ENCODE measurements at regions not wholly inside any gene's neighbourhood (a gene's known extent, or its start where the extent isn't known, plus 50 kb on each side); places are given as distances from the start of the nearest gene placed in this dataset.

DNA sequence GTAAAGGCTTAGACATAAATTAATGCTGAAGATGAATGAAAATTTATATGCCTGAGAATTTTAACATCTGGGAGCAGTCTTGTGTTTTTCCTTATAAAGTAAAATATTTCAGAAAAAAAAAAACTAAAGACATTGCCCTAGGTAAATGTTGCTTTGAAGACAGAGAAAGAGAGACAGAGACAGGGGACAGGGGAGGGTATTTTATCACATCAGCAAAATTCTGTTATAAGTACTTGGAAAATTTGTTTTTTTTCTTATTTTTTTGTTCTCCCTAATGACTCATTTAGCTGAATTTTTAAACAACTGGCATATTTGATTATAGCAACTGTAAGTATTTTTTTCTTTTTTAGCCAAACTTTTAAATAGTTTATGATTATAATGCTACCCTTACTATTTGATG lies 1540.6 kb upstream of the GBE1 start:
- no peak overlapping the region for H2AFZ ChIP-seq (ENCODE audit: low read depth, low read length)
- H3K27ac ChIP-seq (ENCODE audit: low read depth, low read length) = no peak overlapping the region
- DNase-seq (ENCODE audit: low read depth) = no peak
- H3K27me3 Mint-ChIP-seq (ENCODE audit: low read depth, unreplicated experiment) = no peaks in the 10 kb centered on the region
- no peaks in the 10 kb centered on the region for H3K36me3 ChIP-seq (ENCODE audit: insufficient read depth, low read length)
- no peak for TF ChIP-seq EZH2 (IDR thresholded peaks at IDR 0.05; ENCODE audit: insufficient read depth, low read length)
- TF ChIP-seq, protein P1, sequence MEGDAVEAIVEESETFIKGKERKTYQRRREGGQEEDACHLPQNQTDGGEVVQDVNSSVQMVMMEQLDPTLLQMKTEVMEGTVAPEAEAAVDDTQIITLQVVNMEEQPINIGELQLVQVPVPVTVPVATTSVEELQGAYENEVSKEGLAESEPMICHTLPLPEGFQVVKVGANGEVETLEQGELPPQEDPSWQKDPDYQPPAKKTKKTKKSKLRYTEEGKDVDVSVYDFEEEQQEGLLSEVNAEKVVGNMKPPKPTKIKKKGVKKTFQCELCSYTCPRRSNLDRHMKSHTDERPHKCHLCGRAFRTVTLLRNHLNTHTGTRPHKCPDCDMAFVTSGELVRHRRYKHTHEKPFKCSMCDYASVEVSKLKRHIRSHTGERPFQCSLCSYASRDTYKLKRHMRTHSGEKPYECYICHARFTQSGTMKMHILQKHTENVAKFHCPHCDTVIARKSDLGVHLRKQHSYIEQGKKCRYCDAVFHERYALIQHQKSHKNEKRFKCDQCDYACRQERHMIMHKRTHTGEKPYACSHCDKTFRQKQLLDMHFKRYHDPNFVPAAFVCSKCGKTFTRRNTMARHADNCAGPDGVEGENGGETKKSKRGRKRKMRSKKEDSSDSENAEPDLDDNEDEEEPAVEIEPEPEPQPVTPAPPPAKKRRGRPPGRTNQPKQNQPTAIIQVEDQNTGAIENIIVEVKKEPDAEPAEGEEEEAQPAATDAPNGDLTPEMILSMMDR (IDR thresholded peaks at IDR 0.05; ENCODE audit: insufficient read depth, low read depth, low read length) = no peak
- H4K20me1 ChIP-seq (ENCODE audit: insufficient read depth, low read length) = no peaks in the 10 kb centered on the region
- no peak overlapping the region for H3K4me3 Mint-ChIP-seq (ENCODE audit: unreplicated experiment)
- H3K36me3 Mint-ChIP-seq (ENCODE audit: low read depth, unreplicated experiment) = no peaks in the 10 kb centered on the region
- H3K27me3 ChIP-seq (ENCODE audit: insufficient read depth, low read length) = no peaks in the 10 kb centered on the region
- H3K4me2 ChIP-seq (ENCODE audit: low read length) = no peak overlapping the region
- no peaks in the 10 kb centered on the region for H3K4me1 Mint-ChIP-seq (ENCODE audit: low read depth, unreplicated experiment)
- no peak overlapping the region for H3K9ac ChIP-seq (ENCODE audit: low read length)
- FAIRE-seq = no peak
- H3K27ac Mint-ChIP-seq (ENCODE audit: unreplicated experiment) = no peak overlapping the region
- H3K4me3 ChIP-seq (ENCODE audit: insufficient read depth, low read depth, low read length) = no peak overlapping the region
- H3K9me3 ChIP-seq (ENCODE audit: insufficient read depth, low read depth, low read length) = no peaks in the 10 kb centered on the region
- H3K79me2 ChIP-seq (ENCODE audit: insufficient read depth, low read length) = no peaks in the 10 kb centered on the region
- peaks cover 2% of the 10 kb centered on the region for H3K9me3 Mint-ChIP-seq (ENCODE audit: unreplicated experiment)
- H3K4me1 ChIP-seq (ENCODE audit: insufficient read depth, low read length) = no peaks in the 10 kb centered on the region

DNA sequence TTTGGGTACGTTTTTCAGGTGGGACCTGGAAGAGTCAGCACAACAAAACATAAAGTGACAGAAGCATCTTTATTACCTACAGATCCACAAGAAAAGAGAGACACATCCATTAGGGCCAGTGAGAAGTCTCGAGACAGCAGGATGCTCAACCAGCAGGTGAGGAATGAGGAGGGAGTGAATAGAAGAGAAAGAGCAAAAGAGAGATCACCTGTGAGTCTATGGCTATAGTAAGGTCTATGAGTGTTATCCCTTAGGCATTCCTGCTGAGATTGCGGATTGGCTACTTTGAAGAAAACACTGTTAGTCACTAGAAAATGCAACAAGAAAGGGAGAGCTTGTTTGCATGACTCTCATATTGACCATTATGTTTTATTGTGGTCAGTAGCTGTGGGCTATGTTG lies 1556.2 kb upstream of the GBE1 start:
- no peak for TF ChIP-seq EZH2 (IDR thresholded peaks at IDR 0.05; ENCODE audit: insufficient read depth, low read length)
- TF ChIP-seq, protein P1 (IDR thresholded peaks at IDR 0.05; ENCODE audit: insufficient read depth, low read depth, low read length) = no peak
- Histone ChIP-seq H3K9me3 (ENCODE audit: insufficient read depth, low read depth, low read length) (no peaks in the 10 kb centered on the region), H3K79me2 (ENCODE audit: insufficient read depth, low read length) (no peaks in the 10 kb centered on the region), H3K4me1 (ENCODE audit: insufficient read depth, low read length) (no peaks in the 10 kb centered on the region), H4K20me1 (ENCODE audit: insufficient read depth, low read length) (no peaks in the 10 kb centered on the region), H3K4me3 (ENCODE audit: insufficient read depth, low read depth, low read length) (no peak overlapping the region), H3K9ac (ENCODE audit: low read length) (no peak overlapping the region), H3K27ac (ENCODE audit: low read depth, low read length) (no peak overlapping the region), H3K36me3 (ENCODE audit: insufficient read depth, low read length) (no peaks in the 10 kb centered on the region), H3K27me3 (ENCODE audit: insufficient read depth, low read length) (no peaks in the 10 kb centered on the region), H2AFZ (ENCODE audit: low read depth, low read length) (no peak overlapping the region), H3K4me2 (ENCODE audit: low read length) (no peak overlapping the region)
- Mint-ChIP-seq H3K9me3 (ENCODE audit: unreplicated experiment) (no peaks in the 10 kb centered on the region), H3K36me3 (ENCODE audit: low read depth, unreplicated experiment) (no peaks in the 10 kb centered on the region), H3K27ac (ENCODE audit: unreplicated experiment) (no peak overlapping the region), H3K4me1 (ENCODE audit: low read depth, unreplicated experiment) (no peaks in the 10 kb centered on the region), H3K27me3 (ENCODE audit: low read depth, unreplicated experiment) (no peaks in the 10 kb centered on the region), H3K4me3 (ENCODE audit: unreplicated experiment) (no peak overlapping the region)
- DNase-seq (ENCODE audit: low read depth) (no peak), FAIRE-seq (no peak)

DNA sequence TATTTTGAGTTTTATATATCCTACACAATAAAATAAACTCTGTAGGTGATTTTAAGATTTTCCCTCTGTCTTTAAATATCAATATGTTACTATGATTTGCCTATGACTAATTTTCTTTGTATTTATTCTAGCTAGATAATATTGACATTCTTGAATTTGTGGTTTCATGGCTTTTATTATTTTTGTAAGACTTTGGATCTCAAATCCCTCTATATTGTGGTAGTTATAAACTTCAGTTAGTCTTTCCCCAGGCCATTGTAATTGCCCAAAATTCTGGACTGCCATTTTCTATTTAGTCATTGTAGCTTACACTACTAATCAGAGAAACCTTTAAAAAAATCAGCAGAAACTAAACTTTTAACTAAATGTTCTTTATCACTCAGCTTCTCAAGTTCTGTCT lies 1559.3 kb upstream of the GBE1 start:
- DNase-seq (ENCODE audit: low read depth) (no peak), FAIRE-seq (no peak)
- H3K9me3 Mint-ChIP-seq (ENCODE audit: unreplicated experiment) = no peaks in the 10 kb centered on the region
- H3K9me3 ChIP-seq (ENCODE audit: insufficient read depth, low read depth, low read length) = no peaks in the 10 kb centered on the region
- no peak overlapping the region for H3K4me2 ChIP-seq (ENCODE audit: low read length)
- H4K20me1 ChIP-seq (ENCODE audit: insufficient read depth, low read length) = no peaks in the 10 kb centered on the region
- no peak overlapping the region for H2AFZ ChIP-seq (ENCODE audit: low read depth, low read length)
- H3K27ac ChIP-seq (ENCODE audit: low read depth, low read length) = no peak overlapping the region
- H3K27me3 ChIP-seq (ENCODE audit: insufficient read depth, low read length) = no peaks in the 10 kb centered on the region
- no peak overlapping the region for H3K27ac Mint-ChIP-seq (ENCODE audit: unreplicated experiment)
- no peak overlapping the region for H3K9ac ChIP-seq (ENCODE audit: low read length)
- no peaks in the 10 kb centered on the region for H3K4me1 Mint-ChIP-seq (ENCODE audit: low read depth, unreplicated experiment)
- H3K36me3 ChIP-seq (ENCODE audit: insufficient read depth, low read length) = no peaks in the 10 kb centered on the region
- no peak overlapping the region for H3K4me3 Mint-ChIP-seq (ENCODE audit: unreplicated experiment)
- no peak overlapping the region for H3K4me3 ChIP-seq (ENCODE audit: insufficient read depth, low read depth, low read length)
- no peaks in the 10 kb centered on the region for H3K36me3 Mint-ChIP-seq (ENCODE audit: low read depth, unreplicated experiment)
- TF ChIP-seq, protein P1 (IDR thresholded peaks at IDR 0.05; ENCODE audit: insufficient read depth, low read depth, low read length) = no peak
- no peak for TF ChIP-seq EZH2 (IDR thresholded peaks at IDR 0.05; ENCODE audit: insufficient read depth, low read length)
- H3K4me1 ChIP-seq (ENCODE audit: insufficient read depth, low read length) = no peaks in the 10 kb centered on the region
- H3K79me2 ChIP-seq (ENCODE audit: insufficient read depth, low read length) = no peaks in the 10 kb centered on the region
- no peaks in the 10 kb centered on the region for H3K27me3 Mint-ChIP-seq (ENCODE audit: low read depth, unreplicated experiment)
